H9 (cell line): ENCODE measurements at regions not wholly inside any gene's neighbourhood (a gene's known extent, or its start where the extent isn't known, plus 50 kb on each side); places are given as distances from the start of the nearest gene placed in this dataset.

Source experiments
- DNase-seq: peaks from one replicate; pipeline ENCODE4 v3.0.0-alpha.2; 2017
- H2AFZ ChIP-seq: one replicate; pipeline ENCODE4 v1.6.1; 2013; ENCODE audit warnings: mild to moderate bottlenecking, low read length, control low read depth, moderate library complexity
- H2AK5ac ChIP-seq: 2 replicates; pipeline ENCODE4 v1.6.1; 2013; ENCODE audit warnings: low read length, control low read depth, mixed read lengths; ENCODE audit not compliant: insufficient read length
- H2BK120ac ChIP-seq: one replicate; pipeline ENCODE4 v1.6.1; 2013; ENCODE audit warnings: low read depth, mild to moderate bottlenecking, low read length, control low read depth, inconsistent platforms; ENCODE audit not compliant: poor library complexity, severe bottlenecking
- H2BK12ac ChIP-seq: 2 replicates; pipeline ENCODE4 v1.6.1; 2013; ENCODE audit warnings: low read length, control low read depth, mixed read lengths, low read depth; ENCODE audit not compliant: insufficient read length
- H2BK15ac ChIP-seq: 2 replicates; pipeline ENCODE4 v1.6.1; 2013; ENCODE audit warnings: low read depth, low read length, control low read depth
- H2BK20ac ChIP-seq: one replicate; pipeline ENCODE4 v1.6.1; 2013; ENCODE audit warnings: low read depth, mild to moderate bottlenecking, low read length, control low read depth, inconsistent platforms; ENCODE audit not compliant: poor library complexity, severe bottlenecking
- H2BK5ac ChIP-seq: 2 replicates; pipeline ENCODE4 v1.6.1; 2013; ENCODE audit warnings: low read length, control low read depth, mixed read lengths; ENCODE audit not compliant: insufficient read length
- H3K14ac ChIP-seq: 2 replicates; pipeline ENCODE4 v1.6.1; 2013; ENCODE audit warnings: low read length, control low read depth; ENCODE audit not compliant: insufficient read depth
- H3K18ac ChIP-seq: 2 replicates; pipeline ENCODE4 v1.6.1; 2013; ENCODE audit warnings: low read depth, mild to moderate bottlenecking, mixed read lengths, low read length, control low read depth; ENCODE audit not compliant: insufficient read length
- H3K23ac ChIP-seq: 2 replicates; pipeline ENCODE4 v1.6.1; 2013; ENCODE audit warnings: low read length, control low read depth, mixed read lengths, low read depth; ENCODE audit not compliant: insufficient read length
- H3K23me2 ChIP-seq: 2 replicates; pipeline ENCODE4 v1.6.1; 2013; ENCODE audit warnings: low read depth, mild to moderate bottlenecking, mixed read lengths, low read length, control low read depth; ENCODE audit not compliant: insufficient read length, poor library complexity, severe bottlenecking
- H3K27ac ChIP-seq: 2 replicates; pipeline ENCODE4 v1.5.1; 2013; ENCODE audit warnings: low read length, control low read depth, mixed read lengths, low read depth; ENCODE audit not compliant: insufficient read length
- H3K27me3 ChIP-seq: 2 replicates; pipeline ENCODE4 v1.6.1; 2013; ENCODE audit warnings: low read length, control low read depth, inconsistent platforms; ENCODE audit not compliant: insufficient read depth
- H3K4ac ChIP-seq: 2 replicates; pipeline ENCODE4 v1.6.1; 2013; ENCODE audit warnings: low read depth, mild to moderate bottlenecking, control low read depth, inconsistent platforms, low read length, moderate library complexity
- H3K4me1 ChIP-seq: 2 replicates; pipeline ENCODE4 v1.6.1; 2013; ENCODE audit warnings: low read length, control low read depth, inconsistent platforms; ENCODE audit not compliant: insufficient read depth
- H3K4me2 ChIP-seq: 2 replicates; pipeline ENCODE4 v1.6.1; 2013; ENCODE audit warnings: low read length, control low read depth, mixed read lengths; ENCODE audit not compliant: insufficient read length, insufficient read depth
- H3K56ac ChIP-seq: 2 replicates; pipeline ENCODE4 v1.6.1; 2013; ENCODE audit warnings: low read depth, mild to moderate bottlenecking, mixed read lengths, low read length, control low read depth; ENCODE audit not compliant: insufficient read length
- H3K79me1 ChIP-seq: 2 replicates; pipeline ENCODE4 v1.6.1; 2013; ENCODE audit warnings: low read depth, mild to moderate bottlenecking, moderate library complexity, low read length, control low read depth, inconsistent platforms; ENCODE audit not compliant: insufficient read depth, poor library complexity, severe bottlenecking
- H3K79me2 ChIP-seq: 2 replicates; pipeline ENCODE4 v1.6.1; 2013; ENCODE audit warnings: low read length, control low read depth, inconsistent platforms; ENCODE audit not compliant: insufficient read depth
- H3K9ac ChIP-seq: 2 replicates; pipeline ENCODE4 v1.6.1; 2013; ENCODE audit warnings: low read length, control low read depth, mixed read lengths; ENCODE audit not compliant: insufficient read length; ENCODE audit errors: extremely low read depth
- H3K9me3 ChIP-seq: one replicate; pipeline ENCODE4 v1.6.1; 2013; ENCODE audit warnings: low read depth, low read length, inconsistent platforms; ENCODE audit not compliant: control insufficient read depth
- H3T11ph ChIP-seq: one replicate; pipeline ENCODE4 v1.6.1; 2013; ENCODE audit warnings: mild to moderate bottlenecking, low read length, control low read depth, inconsistent platforms
- H4K20me1 ChIP-seq: one replicate; pipeline ENCODE4 v1.6.1; 2013; ENCODE audit not compliant: control insufficient read depth, insufficient read length, insufficient read depth
- H4K5ac ChIP-seq: 2 replicates; pipeline ENCODE4 v1.6.1; 2013; ENCODE audit warnings: low read depth, mild to moderate bottlenecking, mixed read lengths, low read length, control low read depth; ENCODE audit not compliant: insufficient read length
- H4K8ac ChIP-seq: replicated peaks from 2 replicates; pipeline ENCODE4 v1.6.1; 2013; ENCODE audit warnings: low read length, control low read depth, mixed read lengths, low read depth; ENCODE audit not compliant: insufficient read length
- H4K91ac ChIP-seq: 2 replicates; pipeline ENCODE4 v1.6.1; 2013; ENCODE audit warnings: low read depth, mild to moderate bottlenecking, moderate library complexity, mixed read lengths, low read length, control low read depth; ENCODE audit not compliant: insufficient read length
- H3K27ac Mint-ChIP-seq, 3 experiments: 2 replicates in 2 of 3; 3 replicates in 1 of 3; pipeline ENCODE4 v1.8.0; 2020 to 2021; ENCODE audit warnings: mixed read lengths in 3 of 3, mild to moderate bottlenecking in 1 of 3, moderate library complexity in 1 of 3
- H3K27me3 Mint-ChIP-seq: 2 replicates; pipeline ENCODE4 v1.8.0; 2021; ENCODE audit warnings: low read depth, mild to moderate bottlenecking, moderate library complexity, mixed read lengths
- H3K36me3 Mint-ChIP-seq, 3 experiments: 2 replicates in 2 of 3; 3 replicates in 1 of 3; pipeline ENCODE4 v1.8.0; 2020 to 2021; ENCODE audit warnings: low read depth in 3 of 3, mixed read lengths in 3 of 3; ENCODE audit not compliant: insufficient read depth in 1 of 3
- H3K4me1 Mint-ChIP-seq, 2 experiments: 2 replicates each; pipeline ENCODE4 v1.8.0; 2020; ENCODE audit warnings: mixed read lengths in 2 of 2
- H3K4me3 Mint-ChIP-seq, 2 experiments: 2 replicates in 1 of 2; 3 replicates in 1 of 2; pipeline ENCODE4 v1.8.0; 2020 to 2021; ENCODE audit warnings: mild to moderate bottlenecking in 2 of 2, mixed read lengths in 2 of 2, moderate library complexity in 1 of 2
- H3K9me3 Mint-ChIP-seq, 2 experiments: 2 replicates in 1 of 2; 3 replicates in 1 of 2; pipeline ENCODE4 v1.8.0; 2020; ENCODE audit warnings: mild to moderate bottlenecking in 2 of 2, mixed read lengths in 2 of 2, moderate library complexity in 1 of 2
- WGBS: extraction: QIAGEN DNeasy Blood & Tissue Kit; methylation state at CpG from one replicate; pipeline ENCODE4 v1.1.7; 2013; ENCODE audit warnings: missing lambda C conversion rate, low lambda C conversion rate, mixed read lengths; ENCODE audit not compliant: insufficient read length; ENCODE audit errors: extremely low coverage; 5-methylcytosine and 5-hydroxymethylcytosine counted together
- TF ChIP-seq, protein P1 (sequence below): fragments of 200-600 bp; sonication (generic); conservative IDR thresholded peaks from 3 replicates; pipeline ENCODE4 v1.8.0; 2021; ENCODE audit warnings: antibody characterized with exemption, mild to moderate bottlenecking

DNA sequence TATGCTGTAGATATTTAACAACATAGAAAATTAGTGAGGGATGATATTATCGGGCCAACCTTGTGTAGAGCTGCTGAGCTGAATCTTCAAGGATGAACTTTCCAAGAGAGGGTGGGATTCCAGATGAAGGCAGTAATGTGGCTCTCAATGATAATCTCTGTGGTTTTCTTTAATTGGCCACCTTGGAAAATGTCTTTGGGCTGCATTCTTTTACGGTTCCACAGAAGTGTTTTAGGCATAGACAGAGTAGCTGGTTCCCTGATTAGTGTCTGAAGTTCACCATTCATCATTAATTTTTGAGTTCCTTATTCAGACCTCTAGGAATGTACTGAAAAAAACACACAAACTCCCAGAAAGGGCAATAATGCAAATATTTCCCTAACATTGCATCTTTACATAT lies 1566.9 kb upstream of the PIK3C3 start:
- Histone ChIP-seq H3K4me1 (no peaks in the 10 kb centered on the region; the same call in 1 of the 2 replicates), H2BK5ac (no peak overlapping the region), H4K5ac (no peak overlapping the region), H2BK20ac (no peak overlapping the region), H3K4me2 (no peak overlapping the region), H3K18ac (no peak overlapping the region), H2AK5ac (no peak overlapping the region), H3K79me2 (no peaks in the 10 kb centered on the region), H3K23me2 (no peaks in the 10 kb centered on the region), H3K9ac (no peak overlapping the region), H4K8ac (no peak overlapping the region), H3K4ac (no peak overlapping the region), H3K79me1 (no peaks in the 10 kb centered on the region), H3K56ac (no peak overlapping the region), H3K27ac (no peak overlapping the region), H3K27me3 (no peaks in the 10 kb centered on the region), H3K14ac (no peak overlapping the region), H4K91ac (no peak overlapping the region), H2BK12ac (no peak overlapping the region), H2BK120ac (no peak overlapping the region), H3T11ph (no peak overlapping the region), H3K9me3 (no peaks in the 10 kb centered on the region), H2BK15ac (no peak overlapping the region), H4K20me1 (no peaks in the 10 kb centered on the region), H3K23ac (no peak overlapping the region), H2AFZ (no peak overlapping the region)
- H3K4me3 Mint-ChIP-seq, result no peak overlapping the region
- no peak for DNase-seq
- no CpG with 5 or more reads among the region's 2 CpGs for WGBS
- no peaks in the 10 kb centered on the region for H3K4me1 Mint-ChIP-seq
- no peak overlapping the region for H3K27ac Mint-ChIP-seq
- H3K36me3 Mint-ChIP-seq, result no peaks in the 10 kb centered on the region
- no peaks in the 10 kb centered on the region for H3K27me3 Mint-ChIP-seq
- TF ChIP-seq, protein P1, sequence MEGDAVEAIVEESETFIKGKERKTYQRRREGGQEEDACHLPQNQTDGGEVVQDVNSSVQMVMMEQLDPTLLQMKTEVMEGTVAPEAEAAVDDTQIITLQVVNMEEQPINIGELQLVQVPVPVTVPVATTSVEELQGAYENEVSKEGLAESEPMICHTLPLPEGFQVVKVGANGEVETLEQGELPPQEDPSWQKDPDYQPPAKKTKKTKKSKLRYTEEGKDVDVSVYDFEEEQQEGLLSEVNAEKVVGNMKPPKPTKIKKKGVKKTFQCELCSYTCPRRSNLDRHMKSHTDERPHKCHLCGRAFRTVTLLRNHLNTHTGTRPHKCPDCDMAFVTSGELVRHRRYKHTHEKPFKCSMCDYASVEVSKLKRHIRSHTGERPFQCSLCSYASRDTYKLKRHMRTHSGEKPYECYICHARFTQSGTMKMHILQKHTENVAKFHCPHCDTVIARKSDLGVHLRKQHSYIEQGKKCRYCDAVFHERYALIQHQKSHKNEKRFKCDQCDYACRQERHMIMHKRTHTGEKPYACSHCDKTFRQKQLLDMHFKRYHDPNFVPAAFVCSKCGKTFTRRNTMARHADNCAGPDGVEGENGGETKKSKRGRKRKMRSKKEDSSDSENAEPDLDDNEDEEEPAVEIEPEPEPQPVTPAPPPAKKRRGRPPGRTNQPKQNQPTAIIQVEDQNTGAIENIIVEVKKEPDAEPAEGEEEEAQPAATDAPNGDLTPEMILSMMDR, result no peak
- no peaks in the 10 kb centered on the region for H3K9me3 Mint-ChIP-seq
